ENCODE measurements at regions not wholly inside any gene's neighbourhood (a gene's known extent, or its start where the extent isn't known, plus 50 kb on each side); places are given as distances from the start of the nearest gene placed in this dataset.

DNA sequence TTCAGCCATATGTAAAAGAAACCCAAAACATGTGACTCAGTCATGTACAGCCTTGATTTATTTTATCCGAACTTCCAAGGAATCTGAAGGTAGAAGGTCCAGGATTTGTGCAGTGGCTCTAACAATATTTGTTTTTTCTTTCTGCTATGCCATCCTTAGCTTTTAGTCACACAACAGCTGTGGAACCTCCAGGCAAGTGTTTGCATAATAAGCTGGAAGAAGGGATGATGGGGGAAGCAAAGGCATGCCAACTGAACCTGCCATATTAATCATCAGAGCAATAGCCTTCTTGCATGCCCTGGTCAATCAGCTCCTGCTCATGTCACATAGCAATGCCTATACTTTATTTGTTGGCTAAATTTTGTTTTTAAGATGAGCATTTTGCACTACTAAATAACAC is 444.7 kb upstream of the ARPP21 start:
- TF ChIP-seq, protein P1, sequence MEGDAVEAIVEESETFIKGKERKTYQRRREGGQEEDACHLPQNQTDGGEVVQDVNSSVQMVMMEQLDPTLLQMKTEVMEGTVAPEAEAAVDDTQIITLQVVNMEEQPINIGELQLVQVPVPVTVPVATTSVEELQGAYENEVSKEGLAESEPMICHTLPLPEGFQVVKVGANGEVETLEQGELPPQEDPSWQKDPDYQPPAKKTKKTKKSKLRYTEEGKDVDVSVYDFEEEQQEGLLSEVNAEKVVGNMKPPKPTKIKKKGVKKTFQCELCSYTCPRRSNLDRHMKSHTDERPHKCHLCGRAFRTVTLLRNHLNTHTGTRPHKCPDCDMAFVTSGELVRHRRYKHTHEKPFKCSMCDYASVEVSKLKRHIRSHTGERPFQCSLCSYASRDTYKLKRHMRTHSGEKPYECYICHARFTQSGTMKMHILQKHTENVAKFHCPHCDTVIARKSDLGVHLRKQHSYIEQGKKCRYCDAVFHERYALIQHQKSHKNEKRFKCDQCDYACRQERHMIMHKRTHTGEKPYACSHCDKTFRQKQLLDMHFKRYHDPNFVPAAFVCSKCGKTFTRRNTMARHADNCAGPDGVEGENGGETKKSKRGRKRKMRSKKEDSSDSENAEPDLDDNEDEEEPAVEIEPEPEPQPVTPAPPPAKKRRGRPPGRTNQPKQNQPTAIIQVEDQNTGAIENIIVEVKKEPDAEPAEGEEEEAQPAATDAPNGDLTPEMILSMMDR (IDR thresholded peaks at IDR 0.05; ENCODE audit: insufficient read depth, low read depth, low read length, missing control alignments): no peak
- DNase-seq (ENCODE audit: low read depth): no peak
- H3K4me3 ChIP-seq (ENCODE audit: low read depth, low read length): no peak overlapping the region

DNA sequence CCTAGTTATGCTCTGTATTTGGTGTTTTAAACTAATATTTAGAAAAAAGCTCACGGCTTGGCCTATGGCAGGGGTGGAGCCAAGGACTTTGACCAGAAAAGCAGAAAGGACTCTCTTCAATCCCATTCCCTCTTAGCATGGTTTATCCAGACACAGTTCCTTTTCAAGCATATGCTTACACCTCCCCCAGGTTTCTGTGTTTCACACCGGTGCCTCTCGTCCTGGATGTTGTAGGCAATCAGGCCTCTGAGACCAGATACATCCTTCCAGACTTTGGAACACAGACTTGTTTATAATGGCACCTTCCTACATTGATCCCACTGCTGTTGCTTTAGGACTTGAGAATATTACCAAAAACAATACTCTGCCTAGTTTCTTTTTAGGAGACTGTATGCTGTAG is 440.5 kb upstream of the ARPP21 start:
- H3K4me3 ChIP-seq (ENCODE audit: low read depth, low read length): no peak overlapping the region
- TF ChIP-seq, protein P1 (IDR thresholded peaks at IDR 0.05; ENCODE audit: insufficient read depth, low read depth, low read length, missing control alignments): no peak
- DNase-seq (ENCODE audit: low read depth): no peak

DNA sequence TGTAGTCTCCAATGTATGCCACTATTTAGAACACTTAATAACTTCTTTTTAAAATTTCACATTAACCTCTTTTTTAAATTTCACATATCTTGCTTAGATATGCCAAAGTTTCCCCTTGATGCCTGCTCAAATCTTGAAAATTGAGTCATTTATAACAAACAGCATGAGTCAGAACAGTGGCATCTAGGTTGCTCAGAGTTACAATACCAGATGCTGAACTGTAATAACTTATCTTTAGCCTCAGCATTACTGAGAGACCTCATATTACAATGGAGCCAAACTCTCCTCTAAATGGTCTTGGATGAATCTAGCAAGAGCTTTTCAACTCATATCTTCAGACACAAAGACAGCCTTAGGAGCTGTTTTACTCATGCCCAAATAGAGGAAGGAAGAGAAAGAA is 439.3 kb upstream of the ARPP21 start:
- no peak for DNase-seq (ENCODE audit: low read depth)
- H3K4me3 ChIP-seq (ENCODE audit: low read depth, low read length): no peak overlapping the region
- TF ChIP-seq, protein P1 (IDR thresholded peaks at IDR 0.05; ENCODE audit: insufficient read depth, low read depth, low read length, missing control alignments): no peak

DNA sequence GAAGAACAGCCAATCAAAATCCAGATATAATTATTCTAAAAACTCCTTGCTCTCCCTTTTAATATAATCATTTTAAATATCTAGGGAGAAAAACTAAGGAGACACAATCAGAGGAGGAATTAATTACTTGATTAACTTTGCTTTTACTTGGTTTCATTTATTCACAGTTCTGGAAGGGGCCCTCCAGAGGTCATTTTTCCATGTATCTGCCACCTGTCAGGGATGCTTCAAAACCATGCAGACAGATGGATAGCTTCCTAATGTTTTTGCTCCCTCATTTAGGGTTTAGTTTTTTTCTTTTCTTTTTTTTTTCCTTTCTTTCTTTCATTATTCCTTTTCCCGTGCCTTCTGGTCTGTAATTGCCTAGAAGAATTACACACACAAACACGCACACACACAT is 438.1 kb upstream of the ARPP21 start:
- no peak for DNase-seq (ENCODE audit: low read depth)
- no peak overlapping the region for H3K4me3 ChIP-seq (ENCODE audit: low read depth, low read length)
- TF ChIP-seq, protein P1 (IDR thresholded peaks at IDR 0.05; ENCODE audit: insufficient read depth, low read depth, low read length, missing control alignments): no peak

DNA sequence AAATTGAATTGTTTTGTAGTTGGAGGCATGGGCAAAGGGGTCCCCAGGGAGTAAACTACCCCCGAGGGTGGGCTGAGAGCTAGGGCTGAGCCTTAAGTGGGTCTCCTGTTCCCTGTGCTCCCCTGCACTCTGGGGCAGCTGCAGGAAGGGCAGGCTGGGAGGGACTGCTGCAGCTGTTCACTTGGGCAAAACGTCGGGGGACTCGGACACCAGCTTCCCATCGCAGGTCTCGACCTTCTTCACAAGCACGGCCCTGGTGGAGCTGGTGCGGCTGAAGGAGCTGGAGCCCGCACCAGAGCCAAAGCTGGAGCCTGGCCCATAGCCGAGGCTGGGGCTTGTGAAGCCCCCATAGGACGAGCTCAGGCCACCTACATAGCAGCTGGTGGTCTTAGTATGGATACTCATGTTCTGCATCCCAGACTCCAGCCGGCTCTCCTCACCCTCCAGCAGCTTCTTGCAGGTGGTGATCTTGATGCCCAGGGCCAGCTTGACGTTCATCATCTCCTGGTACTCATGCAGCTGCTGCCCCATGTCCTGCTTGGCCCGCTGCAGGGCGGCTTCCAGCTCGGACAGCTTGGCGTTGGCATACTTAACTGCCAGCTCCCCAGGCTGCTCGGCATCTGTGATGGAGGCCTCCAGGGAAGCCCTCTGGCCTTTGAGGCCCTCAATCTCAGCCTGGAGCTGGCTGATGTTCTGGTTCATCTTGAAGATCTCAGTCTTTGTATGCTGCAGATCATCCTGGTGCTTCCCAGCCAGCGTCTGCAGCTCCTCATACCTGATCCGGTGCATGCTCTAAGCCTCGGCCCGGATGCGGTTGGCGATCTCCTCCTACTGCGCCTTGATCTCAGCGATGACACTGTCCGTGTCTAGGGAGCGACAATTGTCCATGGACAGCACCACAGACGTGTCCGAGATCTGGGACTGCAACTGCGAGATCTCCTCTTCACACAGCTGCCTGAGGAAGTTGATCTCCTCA is 423.5 kb upstream of the ARPP21 start:
- no peak for DNase-seq (ENCODE audit: low read depth)
- TF ChIP-seq, protein P1 (IDR thresholded peaks at IDR 0.05; ENCODE audit: insufficient read depth, low read depth, low read length, missing control alignments): no peak
- no peak overlapping the region for H3K4me3 ChIP-seq (ENCODE audit: low read depth, low read length)

DNA sequence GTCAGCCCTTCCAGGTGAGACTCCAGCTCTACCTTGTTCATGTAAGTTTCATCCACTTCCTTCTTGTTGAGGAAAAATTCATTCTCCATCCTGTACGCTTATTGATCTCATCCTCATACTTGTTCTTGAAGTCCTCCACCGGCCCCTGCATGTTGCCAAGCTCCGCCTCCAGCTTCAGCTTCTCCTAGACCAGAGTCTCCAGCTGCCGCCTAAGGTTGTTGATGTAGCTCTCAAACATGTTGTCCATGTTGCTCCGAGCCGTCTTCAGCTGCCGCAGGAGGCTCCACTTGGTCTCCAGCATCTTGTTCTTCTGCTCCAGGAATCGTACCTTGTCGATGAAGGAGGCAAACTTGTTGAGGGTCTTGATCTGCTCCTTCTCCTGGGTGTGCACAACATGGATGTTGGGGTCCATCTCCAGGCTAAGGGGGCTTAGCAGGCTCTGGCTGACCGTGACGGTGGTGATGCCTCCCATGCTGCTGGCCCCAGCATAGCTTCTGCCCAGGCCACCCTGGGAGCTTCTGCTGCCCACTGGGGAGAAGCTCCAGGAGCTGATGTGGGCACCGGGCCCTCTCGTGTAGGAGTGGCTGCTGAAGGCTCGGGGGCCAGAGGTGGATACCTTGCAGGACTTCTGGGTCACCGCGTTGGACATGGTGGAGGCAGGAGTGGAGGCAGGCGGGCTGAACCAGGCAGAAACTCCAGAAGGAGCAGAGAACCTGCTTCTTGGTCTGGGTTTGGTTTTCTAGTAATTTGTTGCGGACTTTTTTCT is 422.6 kb upstream of the ARPP21 start:
- H3K4me3 ChIP-seq (ENCODE audit: low read depth, low read length): no peak overlapping the region
- TF ChIP-seq, protein P1 (IDR thresholded peaks at IDR 0.05; ENCODE audit: insufficient read depth, low read depth, low read length, missing control alignments): no peak
- no peak for DNase-seq (ENCODE audit: low read depth)
